ENCODE measurements at regions not wholly inside any gene's neighbourhood (a gene's known extent, or its start where the extent isn't known, plus 50 kb on each side); places are given as distances from the start of the nearest gene placed in this dataset.

GRCh38 chr18:22723221-22723620 is 209.9 kb upstream of the RBBP8 start:
- Mint-ChIP-seq H3K4me1 (no peaks in the 10 kb centered on the region), H3K27me3 (ENCODE audit: low read depth) (peaks cover 3% of the 10 kb centered on the region), H3K9me3 (peaks cover 11% of the 10 kb centered on the region), H3K36me3 (no peaks in the 10 kb centered on the region), H3K4me3 (no peak overlapping the region), H3K27ac (no peak overlapping the region)
- no peak for ATAC-seq
- POLR2A ChIA-PET: no interaction called here
- DNase-seq (ENCODE audit: low spot score): no peak
- CTCF ChIA-PET: no interaction called here
- no peak for TF ChIP-seq ZNF121 (CRISPR knock-in tag; IDR thresholded peaks at IDR 0.05)
- no peak for TF ChIP-seq GABPB1 (CRISPR knock-in tag; IDR thresholded peaks at IDR 0.05)
- no peak for TF ChIP-seq TEAD4 (CRISPR knock-in tag; IDR thresholded peaks at IDR 0.05)
- no peak for TF ChIP-seq RELA (CRISPR knock-in tag; IDR thresholded peaks at IDR 0.05; ENCODE audit: borderline replicate concordance)
- no peak for TF ChIP-seq TP53 (CRISPR knock-in tag; IDR thresholded peaks at IDR 0.05)
- no peak for TF ChIP-seq IRF1 (CRISPR knock-in tag; IDR thresholded peaks at IDR 0.05)
- TF ChIP-seq ZNF219 (CRISPR knock-in tag; IDR thresholded peaks at IDR 0.05; ENCODE audit: borderline replicate concordance): no peak

- POLR2A ChIA-PET: no interaction called here
- H3K9me3 Mint-ChIP-seq: peaks cover 11% of the 10 kb centered on the region
- H3K36me3 Mint-ChIP-seq: no peaks in the 10 kb centered on the region
- H3K27me3 Mint-ChIP-seq (ENCODE audit: low read depth): peaks cover 3% of the 10 kb centered on the region
- no peak for ATAC-seq
- no peak overlapping the region for H3K27ac Mint-ChIP-seq
- DNase-seq (ENCODE audit: low spot score): no peak
- TF ChIP-seq ZNF281 (CRISPR knock-in tag; IDR thresholded peaks at IDR 0.05) (no peak), SOX15 (CRISPR knock-in tag; IDR thresholded peaks at IDR 0.05) (no peak), ZNF121 (CRISPR knock-in tag; IDR thresholded peaks at IDR 0.05) (no peak), AFF4 (CRISPR knock-in tag; IDR thresholded peaks at IDR 0.05; ENCODE audit: borderline replicate concordance) (no peak), USF2 (CRISPR knock-in tag; IDR thresholded peaks at IDR 0.05) (no peak), ERG (CRISPR knock-in tag; IDR thresholded peaks at IDR 0.05) (no peak), JAZF1 (CRISPR knock-in tag; IDR thresholded peaks at IDR 0.05) (no peak), ATF1 (CRISPR knock-in tag; IDR thresholded peaks at IDR 0.05) (no peak), STAT6 (CRISPR knock-in tag; conservative IDR thresholded peaks at IDR 0.05; ENCODE audit: low read depth) (no peak)
- H3K4me3 Mint-ChIP-seq: no peak overlapping the region
- CTCF ChIA-PET: interaction anchor here (0.6 kb wide), 1 partner anchor 644 kb away, joined by 3 read pairs; no protein-coding TSS in a partner anchor
- H3K4me1 Mint-ChIP-seq: no peaks in the 10 kb centered on the region
These were observed 209.4 kb upstream of the RBBP8 start for GRCh38 chr18:22723773-22724172.

All from WTC11 (cell line).